ENCODE measurements at regions not wholly inside any gene's neighbourhood (a gene's known extent, or its start where the extent isn't known, plus 50 kb on each side); places are given as distances from the start of the nearest gene placed in this dataset.

DNA sequence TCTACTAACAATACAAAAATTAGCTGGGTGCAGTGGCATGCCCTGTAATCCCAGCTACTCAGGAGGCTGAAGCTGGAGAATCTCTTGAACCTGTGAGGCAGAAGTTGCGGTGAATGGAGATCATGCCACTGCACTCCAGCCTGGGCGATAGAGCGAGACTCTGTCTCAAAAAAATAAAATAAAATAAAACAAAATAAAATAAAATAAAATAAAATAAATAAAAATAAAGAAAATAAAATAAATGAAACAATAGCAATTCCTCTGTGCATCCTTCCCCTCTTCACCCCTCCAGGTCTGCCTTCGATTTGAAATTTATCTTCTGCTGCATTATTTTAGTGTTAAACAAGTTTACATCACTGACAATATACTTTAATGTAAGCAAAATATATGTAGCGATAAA is 63.0 kb upstream of the UXS1 start:
- Histone ChIP-seq H2BK15ac (ENCODE audit: low read length) (no peak overlapping the region), H3K18ac (ENCODE audit: extremely low read depth, low read length) (no peak overlapping the region), H3K79me2 (ENCODE audit: control insufficient read depth in 1 of 2, insufficient read depth in 2 of 2, low read length in 2 of 2) (no peaks in the 10 kb centered on the region), H2BK12ac (ENCODE audit: low read depth, low read length) (no peak overlapping the region), H4K20me1 (replicated peaks in 1 of 2; ENCODE audit: control insufficient read depth in 1 of 2, insufficient read depth in 2 of 2, low read length in 2 of 2) (no peaks in the 10 kb centered on the region), H2AK5ac (ENCODE audit: low read depth, low read length) (no peak overlapping the region), H3K56ac (replicated peaks; ENCODE audit: insufficient read length, low read depth, low read length) (no peak overlapping the region), H3K9ac (replicated peaks in 1 of 4; ENCODE audit: extremely low read depth in 1 of 4, low read depth in 3 of 4, low read length in 3 of 4) (no peak overlapping the region), H3K79me1 (ENCODE audit: low read depth, low read length) (no peaks in the 10 kb centered on the region), H3K23ac (ENCODE audit: insufficient read length) (no peak overlapping the region), H3K23me2 (ENCODE audit: low read depth, low read length) (no peaks in the 10 kb centered on the region), H2AFZ (ENCODE audit: low read length) (no peak overlapping the region), H4K91ac (replicated peaks; ENCODE audit: insufficient read length, low read length) (no peak overlapping the region), H3K27me3 (replicated peaks in 1 of 4; ENCODE audit: control insufficient read depth in 3 of 4, extremely low read depth in 1 of 4, insufficient read depth in 3 of 4, low read length in 3 of 4) (no peaks in the 10 kb centered on the region), H2BK20ac (ENCODE audit: low read length) (no peak overlapping the region), H3K27ac (ENCODE audit: low read depth, low read length) (no peak overlapping the region), H4K5ac (ENCODE audit: insufficient read length, low read depth, low read length) (no peak overlapping the region), H3K4me3 (ENCODE audit: extremely low read depth in 1 of 4, insufficient read depth in 2 of 4, low read depth in 3 of 4, low read length in 4 of 4) (no peak overlapping the region), H3K4ac (replicated peaks; ENCODE audit: insufficient read length, low read depth, low read length) (no peak overlapping the region), H3K4me2 (ENCODE audit: insufficient read depth in 1 of 2, low read depth in 2 of 2, low read length in 2 of 2) (no peak overlapping the region), H3K9me3 (ENCODE audit: insufficient read depth in 2 of 2, low read depth in 1 of 2, low read length in 1 of 2) (no peaks in the 10 kb centered on the region), H4K8ac (ENCODE audit: extremely low read depth, insufficient read depth, low read length) (no peak overlapping the region), H2BK120ac (replicated peaks; ENCODE audit: low read depth, low read length) (no peak overlapping the region), H3K4me1 (replicated peaks in 1 of 4; ENCODE audit: control insufficient read depth in 3 of 4, insufficient read depth in 4 of 4, low read length in 3 of 4) (no peaks in the 10 kb centered on the region), H2BK5ac (ENCODE audit: low read depth, low read length) (no peak overlapping the region), H3K14ac (ENCODE audit: insufficient read length) (no peak overlapping the region), H3K36me3 (ENCODE audit: control insufficient read depth in 2 of 4, insufficient read depth in 4 of 4, low read length in 3 of 4) (no peaks in the 10 kb centered on the region)
- POLR2A ChIA-PET (ENCODE audit: partially characterized antibody), result no interaction called here
- CTCF ChIA-PET (ENCODE audit: partially characterized antibody), result no interaction called here
- no peak for FAIRE-seq
- no peak for DNase-seq (ENCODE audit: low read depth in 1 of 2, low spot score in 2 of 2)
- 95% methylated on average over 5 of the region's 5 CpGs; no CpG with 5 or more reads in 1 of the 2 experiments for WGBS, 2 experiments (ENCODE audit: extremely low coverage in 1 of 2, insufficient coverage in 1 of 2, insufficient read length in 1 of 2, insufficient replicate concordance in 2 of 2, low coverage in 1 of 2, low lambda C conversion rate in 2 of 2, missing lambda C conversion rate in 1 of 2)
- no peak for TF ChIP-seq CBX5 (IDR thresholded peaks at IDR 0.05; ENCODE audit: low read depth, low read length)
- no peak for TF ChIP-seq SP2 (IDR thresholded peaks at IDR 0.05; ENCODE audit: low read length)
- no peak for TF ChIP-seq ATF2 (IDR thresholded peaks at IDR 0.05; ENCODE audit: low read length)
- TF ChIP-seq CEBPB (IDR thresholded peaks at IDR 0.05; ENCODE audit: low read depth, low read length), result no peak
- TF ChIP-seq KDM5A (IDR thresholded peaks at IDR 0.05; ENCODE audit: low read length), result no peak
- TF ChIP-seq FOSL1 (IDR thresholded peaks at IDR 0.05; ENCODE audit: insufficient read depth, low read depth, low read length), result no peak
- TF ChIP-seq USF2 (IDR thresholded peaks at IDR 0.05; ENCODE audit: low read length), result no peak
- no peak for TF ChIP-seq BACH1 (IDR thresholded peaks at IDR 0.05; ENCODE audit: low read length)
- no peak for TF ChIP-seq GTF2F1 (IDR thresholded peaks at IDR 0.05; ENCODE audit: borderline replicate concordance, low read depth, low read length)
- no peak for TF ChIP-seq GABPA (IDR thresholded peaks at IDR 0.05; ENCODE audit: borderline replicate concordance, insufficient read depth, low read length)
- TF ChIP-seq TEAD4 (IDR thresholded peaks at IDR 0.05; ENCODE audit: low read depth, low read length), result no peak
- no peak for TF ChIP-seq PHF8 (conservative IDR thresholded peaks at IDR 0.05; ENCODE audit: low read depth, low read length)
- no peak for TF ChIP-seq JUN (IDR thresholded peaks at IDR 0.05; ENCODE audit: low read depth, low read length)
